Activated CD8-positive, alpha-beta T cell treated with anti-CD3 and anti-CD28 coated beads for 36 hours (primary cell): ENCODE measurements at regions not wholly inside any gene's neighbourhood (a gene's known extent, or its start where the extent isn't known, plus 50 kb on each side); places are given as distances from the start of the nearest gene placed in this dataset.

Source experiments
- ATAC-seq: fragments of 200-7000 bp; cut with Tn5 transposase; one replicate; pipeline ENCODE4 v1.10.0; 2021; ENCODE audit warnings: mild to moderate bottlenecking, moderate library complexity
- CTCF ChIA-PET: fragments of 350-600 bp; sonication (Branson Sonifier 250); formaldehyde crosslinking; loops from one replicate; lab custom pipeline; 2021; ENCODE audit warnings: antibody characterized with exemption; lab: Charles Lee
- POLR2A ChIA-PET: fragments of 350-600 bp; sonication (Branson Sonifier 250); formaldehyde crosslinking; loops from one replicate; lab custom pipeline; 2021; ENCODE audit warnings: antibody characterized with exemption; lab: Charles Lee
- DNase-seq: peaks from one replicate; pipeline ENCODE4 v3.0.0-alpha.2; 2020
- H3K27ac Mint-ChIP-seq: one replicate; pipeline ENCODE4 v1.8.0; 2021; ENCODE audit warnings: mild to moderate bottlenecking, mixed read lengths
- H3K27me3 Mint-ChIP-seq: one replicate; pipeline ENCODE4 v1.8.0; 2021; ENCODE audit warnings: mixed read lengths
- H3K36me3 Mint-ChIP-seq: one replicate; pipeline ENCODE4 v1.8.0; 2021; ENCODE audit warnings: low read depth, mixed read lengths
- H3K4me1 Mint-ChIP-seq: one replicate; pipeline ENCODE4 v1.8.0; 2021; ENCODE audit warnings: low read depth, mixed read lengths
- H3K4me3 Mint-ChIP-seq: one replicate; pipeline ENCODE4 v1.8.0; 2021; ENCODE audit warnings: mild to moderate bottlenecking, moderate library complexity, mixed read lengths
- H3K9me3 Mint-ChIP-seq: one replicate; pipeline ENCODE4 v1.8.0; 2021; ENCODE audit warnings: mixed read lengths
- intact Hi-C: fragments of 100-400 bp; cut with micrococcal nuclease; formaldehyde crosslinking; loops from one replicate; pipeline ENCODE4 v1.10.0; 2022
- TF ChIP-seq, protein P1 (sequence below): fragments of 200-600 bp; IDR thresholded peaks from one replicate; pipeline ENCODE4 v1.8.0; 2022; ENCODE audit warnings: antibody characterized with exemption, mild to moderate bottlenecking

DNA sequence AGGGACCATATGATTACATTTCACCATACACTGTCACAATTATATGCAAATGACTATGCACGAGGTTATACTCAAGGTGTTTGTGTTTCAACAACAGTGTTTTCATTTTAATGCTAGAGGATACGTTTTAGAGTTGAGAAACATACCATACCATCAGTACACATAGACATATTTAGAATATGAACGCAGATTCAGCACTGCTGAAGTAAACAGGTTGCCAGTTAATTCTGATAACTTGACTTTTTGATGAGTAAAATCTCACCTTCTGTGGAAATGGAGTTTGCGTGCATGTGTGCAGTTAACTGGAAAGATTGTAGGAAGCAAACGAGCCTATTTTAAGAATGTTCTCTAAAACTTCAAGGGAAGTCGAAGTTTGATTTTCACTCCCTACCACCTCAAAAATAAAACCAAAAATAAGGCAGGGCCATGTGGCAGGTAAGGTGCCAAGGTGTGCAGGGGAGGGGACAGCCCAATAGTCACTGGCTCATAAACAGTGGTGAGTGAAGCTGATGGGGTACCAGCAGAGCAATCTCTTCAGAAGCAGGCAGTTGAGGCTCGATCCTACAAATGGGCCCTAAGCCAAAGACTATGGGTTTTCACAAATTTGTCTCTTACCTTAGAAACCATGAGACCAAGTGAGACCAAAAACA, 213.1 kb downstream of the IKZF2 start:
- no peaks in the 10 kb centered on the region for H3K36me3 Mint-ChIP-seq
- ChIA-PET CTCF (no interaction called here), POLR2A (no interaction called here)
- DNase-seq (no peak), ATAC-seq (no peak)
- peaks cover 2% of the 10 kb centered on the region for H3K4me1 Mint-ChIP-seq
- H3K27me3 Mint-ChIP-seq = no peaks in the 10 kb centered on the region
- TF ChIP-seq, protein P1, sequence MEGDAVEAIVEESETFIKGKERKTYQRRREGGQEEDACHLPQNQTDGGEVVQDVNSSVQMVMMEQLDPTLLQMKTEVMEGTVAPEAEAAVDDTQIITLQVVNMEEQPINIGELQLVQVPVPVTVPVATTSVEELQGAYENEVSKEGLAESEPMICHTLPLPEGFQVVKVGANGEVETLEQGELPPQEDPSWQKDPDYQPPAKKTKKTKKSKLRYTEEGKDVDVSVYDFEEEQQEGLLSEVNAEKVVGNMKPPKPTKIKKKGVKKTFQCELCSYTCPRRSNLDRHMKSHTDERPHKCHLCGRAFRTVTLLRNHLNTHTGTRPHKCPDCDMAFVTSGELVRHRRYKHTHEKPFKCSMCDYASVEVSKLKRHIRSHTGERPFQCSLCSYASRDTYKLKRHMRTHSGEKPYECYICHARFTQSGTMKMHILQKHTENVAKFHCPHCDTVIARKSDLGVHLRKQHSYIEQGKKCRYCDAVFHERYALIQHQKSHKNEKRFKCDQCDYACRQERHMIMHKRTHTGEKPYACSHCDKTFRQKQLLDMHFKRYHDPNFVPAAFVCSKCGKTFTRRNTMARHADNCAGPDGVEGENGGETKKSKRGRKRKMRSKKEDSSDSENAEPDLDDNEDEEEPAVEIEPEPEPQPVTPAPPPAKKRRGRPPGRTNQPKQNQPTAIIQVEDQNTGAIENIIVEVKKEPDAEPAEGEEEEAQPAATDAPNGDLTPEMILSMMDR = no peak
- H3K27ac Mint-ChIP-seq = no peak overlapping the region
- intact Hi-C loops = no loop called here
- H3K9me3 Mint-ChIP-seq = peaks cover 1% of the 10 kb centered on the region
- H3K4me3 Mint-ChIP-seq = no peak overlapping the region

GRCh38 chr2:212936572-212936971, 214.8 kb downstream of the IKZF2 start:
- DNase-seq (no peak), ATAC-seq (no peak)
- peaks cover 2% of the 10 kb centered on the region for H3K4me1 Mint-ChIP-seq
- H3K27me3 Mint-ChIP-seq = no peaks in the 10 kb centered on the region
- H3K9me3 Mint-ChIP-seq = peaks cover 1% of the 10 kb centered on the region
- ChIA-PET POLR2A (no interaction called here), CTCF (no interaction called here)
- H3K4me3 Mint-ChIP-seq = no peak overlapping the region
- no peak overlapping the region for H3K27ac Mint-ChIP-seq
- H3K36me3 Mint-ChIP-seq = no peaks in the 10 kb centered on the region
- TF ChIP-seq, protein P1 = no peak
- intact Hi-C loops = no loop called here

DNA sequence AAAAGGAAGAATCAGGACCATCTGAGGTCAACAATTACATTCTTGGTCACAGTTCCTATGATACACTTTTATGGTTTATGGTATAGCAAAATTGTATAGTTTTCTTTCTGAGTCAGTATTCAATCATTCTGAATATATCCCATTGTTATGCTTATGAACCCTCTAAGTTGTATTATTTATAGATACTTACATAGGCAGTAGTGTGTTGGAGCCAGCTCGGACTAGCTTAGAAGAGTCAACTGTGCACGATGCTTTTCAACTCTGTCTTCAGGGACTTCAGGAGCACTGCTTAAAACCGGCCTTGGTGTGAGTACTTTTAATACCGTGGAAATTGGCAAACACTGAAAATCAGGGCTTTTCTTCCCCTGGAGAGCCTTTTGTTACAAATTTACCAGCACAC, 215.7 kb downstream of the IKZF2 start:
- CTCF ChIA-PET = interaction anchor here (1.0 kb wide), 1 partner anchor 216 kb away, joined by 4 read pairs; the partner anchor contains the start of gene IKZF2
- no peak overlapping the region for H3K4me3 Mint-ChIP-seq
- H3K9me3 Mint-ChIP-seq = peaks cover 1% of the 10 kb centered on the region
- H3K4me1 Mint-ChIP-seq = peaks cover 4% of the 10 kb centered on the region
- intact Hi-C loops = no loop called here
- H3K36me3 Mint-ChIP-seq = no peaks in the 10 kb centered on the region
- H3K27me3 Mint-ChIP-seq = no peaks in the 10 kb centered on the region
- no peak overlapping the region for H3K27ac Mint-ChIP-seq
- POLR2A ChIA-PET = no interaction called here
- ATAC-seq = no peak
- no peak for DNase-seq
- TF ChIP-seq, protein P1 = no peak

DNA sequence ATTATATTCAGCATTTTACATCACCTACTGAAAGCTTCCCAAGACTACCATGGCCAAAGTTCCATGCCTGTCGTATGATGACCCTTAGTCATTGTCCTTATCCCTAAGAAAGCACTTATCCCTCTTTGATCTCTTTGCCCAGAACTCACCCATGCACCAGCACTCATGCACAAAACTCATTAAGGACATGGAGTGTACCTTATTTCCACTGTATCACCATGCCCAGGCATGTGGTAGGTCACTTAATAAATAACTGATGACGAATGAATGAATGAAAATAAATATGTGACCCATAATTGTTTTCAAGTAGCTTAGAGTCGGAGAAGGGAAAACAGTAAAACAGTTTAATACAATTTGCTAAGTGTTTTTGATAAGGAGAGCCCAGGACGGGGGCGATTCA, 220.1 kb downstream of the IKZF2 start:
- intact Hi-C loops = no loop called here
- ChIA-PET CTCF (interaction anchor here (1.3 kb wide), 1 partner anchor 10 kb away, joined by 4 read pairs; no protein-coding TSS in a partner anchor), POLR2A (no interaction called here)
- TF ChIP-seq, protein P1 = no peak
- Mint-ChIP-seq H3K27me3 (no peaks in the 10 kb centered on the region), H3K9me3 (no peaks in the 10 kb centered on the region), H3K36me3 (no peaks in the 10 kb centered on the region), H3K4me1 (peaks cover 19% of the 10 kb centered on the region), H3K4me3 (no peak overlapping the region), H3K27ac (no peak overlapping the region)
- no peak for ATAC-seq
- DNase-seq = no peak

- H3K4me3 Mint-ChIP-seq = no peak overlapping the region
- H3K27ac Mint-ChIP-seq = no peak overlapping the region
- intact Hi-C loops = no loop called here
- H3K9me3 Mint-ChIP-seq = no peaks in the 10 kb centered on the region
- no peaks in the 10 kb centered on the region for H3K36me3 Mint-ChIP-seq
- H3K4me1 Mint-ChIP-seq = peaks cover 19% of the 10 kb centered on the region
- no peak for ATAC-seq
- POLR2A ChIA-PET = no interaction called here
- peak; percentile 3 for DNase-seq
- no peaks in the 10 kb centered on the region for H3K27me3 Mint-ChIP-seq
- TF ChIP-seq, protein P1 = no peak
- CTCF ChIA-PET = interaction anchor here (1.3 kb wide), 1 partner anchor 11 kb away, joined by 4 read pairs; no protein-coding TSS in a partner anchor
These were observed 220.7 kb downstream of the IKZF2 start for GRCh38 chr2:212930556-212931260.
